Amniotic stem cell (primary cell): ENCODE measurements at regions not wholly inside any gene's neighbourhood (a gene's known extent, or its start where the extent isn't known, plus 50 kb on each side); places are given as distances from the start of the nearest gene placed in this dataset.
A peak's percentile ranks its signal among the peaks of the same experiment; 100 is the strongest.
"Not testable (repeated sequence)": the region's sequence is repeated elsewhere in the genome, so short reads cannot be mapped to it uniquely, and the experiment has no call there.

ENCODE experiments used
- DNase-seq: peaks from one replicate; lab custom pipeline; 2025; lab: John Stamatoyannopoulos, UW

GRCh38 chr10:31686599-31686998 lies 242.0 kb downstream of the ARHGAP12 start:
- DNase-seq, result no peak

- DNase-seq, result no peak
Measured at GRCh38 chr10:31683682-31684081, 244.9 kb downstream of the ARHGAP12 start.

GRCh38 chr10:31679936-31680335 lies 248.7 kb downstream of the ARHGAP12 start:
- no peak for DNase-seq

GRCh38 chr10:31678575-31679516 lies 249.8 kb downstream of the ARHGAP12 start:
- DNase-seq, result no peak

- no peak for DNase-seq
Measured at GRCh38 chr10:31678139-31678536, 250.5 kb downstream of the ARHGAP12 start.

GRCh38 chr10:31677195-31678138 lies 251.2 kb downstream of the ARHGAP12 start:
- no peak for DNase-seq

GRCh38 chr10:31675726-31676125 lies 252.9 kb downstream of the ARHGAP12 start:
- no peak for DNase-seq

GRCh38 chr10:31669357-31669756 lies 259.3 kb downstream of the ARHGAP12 start:
- DNase-seq, result no peak

GRCh38 chr10:31668326-31668725 lies 260.3 kb downstream of the ARHGAP12 start:
- no peak for DNase-seq

GRCh38 chr10:31665764-31666279 lies 262.8 kb downstream of the ARHGAP12 start:
- not testable (repeated sequence) for DNase-seq

GRCh38 chr10:31664803-31665202 lies 263.8 kb downstream of the ARHGAP12 start:
- DNase-seq, result no peak

GRCh38 chr10:31664071-31664470 lies 264.6 kb downstream of the ARHGAP12 start:
- DNase-seq, result not testable (repeated sequence)

GRCh38 chr10:31660300-31660699 lies 268.3 kb downstream of the ARHGAP12 start:
- DNase-seq, result no peak

- no peak for DNase-seq
Measured at GRCh38 chr10:31659665-31660064, 269.0 kb downstream of the ARHGAP12 start.

GRCh38 chr10:31657434-31657872 lies 271.2 kb downstream of the ARHGAP12 start:
- DNase-seq, result no peak

- DNase-seq, result no peak
Measured at GRCh38 chr10:31656851-31657433, 271.7 kb downstream of the ARHGAP12 start.

GRCh38 chr10:31652038-31652437 lies 276.6 kb downstream of the ARHGAP12 start:
- no peak for DNase-seq

- DNase-seq, result peak; percentile 74
Measured at GRCh38 chr10:31650010-31650409, 278.6 kb downstream of the ARHGAP12 start.

- no peak for DNase-seq
Measured at GRCh38 chr10:31648966-31649365, 279.7 kb downstream of the ARHGAP12 start.

GRCh38 chr10:31647861-31648260 lies 280.8 kb downstream of the ARHGAP12 start:
- no peak for DNase-seq

GRCh38 chr10:31646519-31646918 lies 282.1 kb downstream of the ARHGAP12 start:
- no peak for DNase-seq

GRCh38 chr10:31645786-31646185 lies 282.8 kb downstream of the ARHGAP12 start:
- DNase-seq, result no peak
